IPS DF 6.9 (cell line): ENCODE measurements at regions not wholly inside any gene's neighbourhood (a gene's known extent, or its start where the extent isn't known, plus 50 kb on each side); places are given as distances from the start of the nearest gene placed in this dataset.
"Not testable (repeated sequence)": the region's sequence is repeated elsewhere in the genome, so short reads cannot be mapped to it uniquely, and the experiment has no call there.

Source experiments
- DNase-seq: peaks from one replicate; pipeline ENCODE4 v3.0.0-alpha.2; 2013; ENCODE audit warnings: low read depth, low spot score
- H3K27ac ChIP-seq: one replicate; pipeline ENCODE4 v1.5.1; 2013; ENCODE audit warnings: low read length, control low read depth
- H3K27me3 ChIP-seq: 2 replicates; pipeline ENCODE4 v1.6.1; 2013; ENCODE audit warnings: mild to moderate bottlenecking, low read length; ENCODE audit not compliant: control insufficient read depth, insufficient read depth
- H3K36me3 ChIP-seq: 2 replicates; pipeline ENCODE4 v1.6.1; 2013; ENCODE audit warnings: low read length; ENCODE audit not compliant: control insufficient read depth, insufficient read depth
- H3K4me1 ChIP-seq: 2 replicates; pipeline ENCODE4 v1.6.1; 2013; ENCODE audit warnings: low read length; ENCODE audit not compliant: control insufficient read depth, insufficient read depth
- H3K4me3 ChIP-seq: 2 replicates; pipeline ENCODE4 v1.5.1; 2013; ENCODE audit warnings: mild to moderate bottlenecking, low read length
- H3K9me3 ChIP-seq: 2 replicates; pipeline ENCODE4 v1.6.1; 2013; ENCODE audit warnings: low read length, inconsistent platforms; ENCODE audit not compliant: control insufficient read depth, insufficient read depth
- WGBS: extraction: QIAGEN DNeasy Blood & Tissue Kit; methylation state at CpG from one replicate; pipeline ENCODE4 v1.1.7; 2013; ENCODE audit warnings: mixed read lengths, missing lambda C conversion rate; ENCODE audit not compliant: insufficient read length, insufficient coverage; 5-methylcytosine and 5-hydroxymethylcytosine counted together

DNA sequence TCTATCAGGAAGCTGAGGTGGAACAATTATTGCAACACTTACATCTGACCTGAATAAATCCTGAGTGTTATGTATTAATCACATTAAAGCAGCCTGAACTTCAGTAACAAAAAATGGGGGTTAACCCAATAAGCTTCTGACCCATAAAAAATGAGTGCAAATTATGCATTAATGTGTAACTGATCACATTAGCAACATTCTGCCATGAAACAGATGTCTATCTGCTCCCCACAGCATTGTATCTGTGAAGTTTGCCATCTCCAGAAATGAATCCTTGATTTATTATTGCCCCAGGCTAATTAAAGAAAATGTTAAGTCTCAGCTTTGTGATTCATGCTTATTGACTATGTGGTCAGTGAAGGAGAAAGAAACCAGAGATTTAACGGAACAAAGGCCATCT, 304.9 kb downstream of the PCDH20 start:
- DNase-seq = no peak
- no peaks in the 10 kb centered on the region for H3K27me3 ChIP-seq
- WGBS = no CpG with 5 or more reads among the region's 1 CpG

DNA sequence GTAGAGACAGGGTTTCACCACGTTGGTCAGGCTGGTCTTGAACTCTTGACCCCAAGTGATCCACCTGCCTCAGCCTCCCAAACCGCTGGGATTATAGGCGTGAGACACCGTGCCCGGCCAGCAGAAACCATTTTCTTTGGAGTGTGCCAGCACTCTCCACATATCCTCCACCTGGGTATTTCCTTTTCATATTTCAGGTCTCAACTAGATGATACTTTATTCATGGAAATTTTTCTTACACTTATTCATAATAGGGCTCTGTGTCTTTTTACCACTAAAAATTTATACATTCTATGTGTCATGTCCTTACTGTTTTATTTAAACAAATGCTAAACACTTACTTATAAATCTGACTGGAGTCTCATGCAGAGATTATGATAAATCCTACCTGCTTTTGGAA, 305.9 kb downstream of the PCDH20 start:
- no peaks in the 10 kb centered on the region for H3K36me3 ChIP-seq

More for the DNA sequence above, 304.9 kb downstream of the PCDH20 start:
- no peak overlapping the region for H3K4me3 ChIP-seq
- no peaks in the 10 kb centered on the region for H3K9me3 ChIP-seq
- H3K27ac ChIP-seq = no peak overlapping the region
- no peaks in the 10 kb centered on the region for H3K36me3 ChIP-seq
- no peaks in the 10 kb centered on the region for H3K4me1 ChIP-seq

DNA sequence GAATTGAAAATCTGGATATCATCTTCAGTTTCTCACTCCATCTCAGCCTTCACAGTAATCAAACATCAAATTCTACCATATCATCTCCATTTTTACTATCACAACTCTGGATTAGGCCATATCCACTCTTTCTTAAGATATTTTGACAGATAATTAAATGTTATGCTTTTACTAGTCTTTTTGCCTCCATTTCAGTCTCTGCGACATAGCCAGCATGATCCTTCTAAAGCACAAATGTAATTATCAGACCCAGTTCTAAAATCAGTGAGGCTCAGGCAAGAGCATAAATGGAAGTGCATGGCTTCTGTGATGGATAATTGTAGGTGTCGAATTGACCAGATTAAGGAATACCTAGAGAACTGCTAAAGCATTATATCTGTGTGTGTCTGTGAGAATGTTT, 307.7 kb downstream of the PCDH20 start:
- H3K36me3 ChIP-seq = no peaks in the 10 kb centered on the region
- H3K4me3 ChIP-seq = no peak overlapping the region
- no peaks in the 10 kb centered on the region for H3K27me3 ChIP-seq
- no peak overlapping the region for H3K27ac ChIP-seq
- WGBS = no CpG with 5 or more reads among the region's 2 CpGs
- no peak for DNase-seq
- H3K9me3 ChIP-seq = no peaks in the 10 kb centered on the region
- H3K4me1 ChIP-seq = no peaks in the 10 kb centered on the region

More for the DNA sequence above, 305.9 kb downstream of the PCDH20 start:
- WGBS = no CpG with 5 or more reads among the region's 5 CpGs
- H3K4me1 ChIP-seq = no peaks in the 10 kb centered on the region
- no peaks in the 10 kb centered on the region for H3K9me3 ChIP-seq
- H3K4me3 ChIP-seq = no peak overlapping the region
- no peak overlapping the region for H3K27ac ChIP-seq
- H3K27me3 ChIP-seq = no peaks in the 10 kb centered on the region
- DNase-seq = no peak

DNA sequence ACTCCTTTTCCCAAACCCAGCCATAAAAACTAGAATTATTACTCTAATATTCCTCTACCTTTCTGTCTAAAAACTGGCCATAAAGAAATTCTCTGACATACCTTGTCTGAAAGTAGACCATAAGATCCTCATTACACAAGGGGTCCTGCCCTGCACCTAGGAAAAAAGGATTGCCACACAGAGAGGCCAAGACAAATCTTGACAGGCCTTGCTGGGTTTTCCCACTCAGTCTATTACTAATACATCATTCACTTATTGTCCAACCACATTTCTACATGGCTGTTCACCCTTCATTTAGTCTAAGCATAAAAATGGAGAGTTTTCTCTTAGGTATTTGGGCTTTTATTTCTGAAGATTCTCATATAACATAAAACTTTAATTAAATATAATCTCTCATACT, 319.8 kb downstream of the PCDH20 start:
- Histone ChIP-seq H3K9me3 (no peaks in the 10 kb centered on the region), H3K27me3 (no peaks in the 10 kb centered on the region), H3K4me1 (no peaks in the 10 kb centered on the region; the same call in 1 of the 2 replicates), H3K27ac (no peak overlapping the region), H3K4me3 (no peak overlapping the region), H3K36me3 (no peaks in the 10 kb centered on the region)
- no peak for DNase-seq

DNA sequence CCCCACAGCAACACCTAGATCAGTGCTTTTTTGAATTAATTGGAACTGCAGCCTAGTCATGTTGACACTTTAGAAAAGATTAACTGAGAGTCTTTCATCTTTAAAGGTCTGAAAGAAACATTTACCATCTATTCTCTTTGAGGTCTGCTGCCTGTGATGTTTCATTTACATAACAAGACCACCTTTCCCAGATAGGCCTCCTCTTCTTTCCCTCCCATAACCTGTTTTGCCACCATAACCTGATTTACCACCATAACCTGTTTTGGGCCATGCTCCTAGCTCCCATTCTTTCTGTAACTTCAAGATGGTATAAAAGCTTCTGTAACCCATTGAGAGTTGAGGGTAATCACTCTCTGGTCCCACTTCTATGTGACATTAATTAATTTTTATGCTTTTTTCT, 320.8 kb downstream of the PCDH20 start:
- no peaks in the 10 kb centered on the region for H3K9me3 ChIP-seq
- no peaks in the 10 kb centered on the region; the same call in 1 of the 2 replicates for H3K4me1 ChIP-seq
- no peak overlapping the region for H3K4me3 ChIP-seq
- no peak overlapping the region for H3K27ac ChIP-seq
- H3K36me3 ChIP-seq = no peaks in the 10 kb centered on the region
- H3K27me3 ChIP-seq = no peaks in the 10 kb centered on the region
- DNase-seq = no peak

DNA sequence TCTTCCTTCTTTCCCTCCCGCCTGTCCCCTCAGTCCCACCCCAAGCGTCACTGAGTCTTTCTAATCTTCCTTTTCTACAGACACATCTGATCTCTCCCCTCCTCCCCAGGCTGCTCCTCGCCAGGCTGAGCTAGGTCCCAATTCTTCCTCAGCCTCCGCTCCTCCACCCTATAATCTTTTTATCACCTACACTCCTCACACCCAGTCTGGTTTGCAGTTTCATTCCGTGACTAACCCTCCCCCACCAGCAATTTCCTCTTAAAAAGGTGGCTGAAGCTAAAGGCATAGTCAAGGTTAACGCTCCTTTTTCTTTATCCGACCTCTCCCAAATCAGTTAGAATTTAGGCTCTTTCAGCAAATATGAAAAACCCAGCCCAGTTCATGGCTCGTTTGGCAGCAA, 325.8 kb downstream of the PCDH20 start:
- no CpG with 5 or more reads among the region's 8 CpGs for WGBS
- H3K36me3 ChIP-seq, H3K27ac ChIP-seq, H3K4me1 ChIP-seq, H3K9me3 ChIP-seq, H3K4me3 ChIP-seq, DNase-seq, H3K27me3 ChIP-seq: not testable (repeated sequence)

DNA sequence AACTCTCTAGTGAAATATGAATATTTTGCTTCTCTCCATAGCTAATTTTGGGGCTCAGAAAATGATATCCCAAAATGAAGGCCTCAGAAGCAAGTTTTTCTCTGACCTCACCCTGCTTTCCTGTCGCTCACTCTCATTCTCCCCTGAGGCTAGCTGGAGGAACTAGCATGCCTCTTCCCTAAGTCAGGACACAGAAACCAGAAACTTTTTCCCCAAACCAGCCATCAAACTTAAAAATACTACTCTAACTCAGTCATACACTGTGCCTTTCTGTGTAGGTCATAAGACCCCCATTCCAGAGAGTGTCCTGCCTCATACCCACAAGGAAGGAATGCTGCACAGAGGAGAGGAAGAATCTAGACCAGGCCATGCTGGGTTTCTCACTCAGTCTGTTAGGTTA, 329.6 kb downstream of the PCDH20 start:
- no CpG with 5 or more reads among the region's 1 CpG for WGBS
- Histone ChIP-seq H3K27me3 (no peaks in the 10 kb centered on the region), H3K9me3 (no peaks in the 10 kb centered on the region), H3K36me3 (no peaks in the 10 kb centered on the region), H3K27ac (no peak overlapping the region), H3K4me3 (no peak overlapping the region), H3K4me1 (no peaks in the 10 kb centered on the region)
- no peak for DNase-seq

DNA sequence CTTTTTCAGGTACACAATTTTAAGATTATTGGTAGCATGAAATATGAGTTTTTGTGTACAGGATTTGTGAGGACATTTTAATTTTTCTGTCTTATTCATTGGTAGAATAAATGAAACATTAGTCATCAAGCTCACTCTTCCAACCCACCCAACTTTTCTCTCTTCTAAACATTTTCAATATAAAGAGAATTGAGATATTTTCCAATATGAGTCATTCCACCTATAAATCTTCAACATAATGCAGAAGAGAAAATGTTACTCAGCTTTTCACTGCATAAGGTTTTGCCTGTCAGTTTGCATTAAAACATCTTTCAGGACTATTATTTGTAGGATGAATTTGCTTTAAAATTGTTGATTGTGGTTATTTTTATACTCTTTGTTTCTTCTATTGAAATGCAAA, 330.7 kb downstream of the PCDH20 start:
- no peaks in the 10 kb centered on the region for H3K36me3 ChIP-seq
- H3K9me3 ChIP-seq = no peaks in the 10 kb centered on the region
- H3K27me3 ChIP-seq = no peaks in the 10 kb centered on the region
- no peak overlapping the region for H3K27ac ChIP-seq
- no peaks in the 10 kb centered on the region for H3K4me1 ChIP-seq
- no peak for DNase-seq
- no peak overlapping the region for H3K4me3 ChIP-seq

DNA sequence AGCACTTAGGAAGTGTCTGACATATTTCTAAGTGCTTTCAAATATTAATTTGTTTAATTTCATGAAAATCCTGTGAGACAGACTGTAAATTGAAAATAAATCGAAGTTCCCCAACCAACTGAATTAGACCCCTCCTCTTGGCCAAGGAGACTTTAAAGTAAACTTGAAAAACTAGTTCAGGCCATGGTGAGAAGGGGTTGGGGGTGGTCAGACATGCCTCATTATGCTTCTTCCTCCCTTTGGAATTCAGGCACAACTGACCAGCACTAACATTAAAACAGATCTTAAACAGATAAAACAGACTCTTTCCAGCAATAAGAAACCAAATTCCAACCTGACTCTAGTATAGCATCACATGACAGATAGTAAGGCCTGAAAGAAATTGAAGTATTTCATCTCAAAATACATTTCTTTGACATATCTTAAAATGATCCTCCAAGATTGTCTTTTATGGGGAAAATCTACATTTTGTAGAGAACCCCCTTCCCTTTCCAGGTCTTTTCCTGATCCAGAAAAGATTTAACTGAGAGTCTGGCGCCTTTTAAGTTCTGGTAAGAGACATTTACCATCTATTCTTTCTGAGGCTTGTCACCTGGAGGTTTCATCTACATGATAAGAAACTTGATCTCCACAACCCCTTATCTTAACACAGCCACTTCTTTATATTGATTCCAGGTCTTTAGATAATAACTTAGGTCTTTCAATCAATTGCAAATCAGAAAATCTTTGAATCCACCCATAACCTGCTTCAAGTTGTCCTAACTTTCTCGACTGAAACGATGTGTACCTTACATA, 336.5 kb downstream of the PCDH20 start:
- H3K4me1 ChIP-seq = no peaks in the 10 kb centered on the region
- H3K27ac ChIP-seq = no peak overlapping the region
- no peaks in the 10 kb centered on the region for H3K9me3 ChIP-seq
- DNase-seq = no peak
- WGBS = no CpG with 5 or more reads among the region's 4 CpGs
- H3K36me3 ChIP-seq = no peaks in the 10 kb centered on the region; the same call in 1 of the 2 replicates
- no peaks in the 10 kb centered on the region for H3K27me3 ChIP-seq
- no peak overlapping the region for H3K4me3 ChIP-seq

DNA sequence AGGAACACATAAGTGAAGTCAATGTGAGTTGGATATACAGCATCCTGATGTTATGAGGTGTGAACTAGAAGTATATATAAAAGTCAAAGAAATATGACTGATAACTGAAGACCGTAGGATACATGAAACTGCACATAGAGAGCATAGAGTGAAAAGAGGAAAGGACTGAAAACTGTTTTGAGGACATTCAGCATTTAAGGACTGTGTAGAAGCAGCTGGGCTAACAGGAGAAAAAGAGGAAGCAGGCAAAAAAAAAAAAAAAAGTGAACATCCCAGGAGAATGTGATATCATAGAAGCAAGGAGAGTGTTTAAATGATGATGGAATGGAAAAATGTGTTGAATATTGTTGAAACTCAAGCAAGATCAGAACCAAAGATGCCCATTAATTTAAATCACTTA, 363.5 kb downstream of the PCDH20 start:
- no peak for DNase-seq
- no peaks in the 10 kb centered on the region for H3K9me3 ChIP-seq
- no peak overlapping the region for H3K27ac ChIP-seq
- no CpG with 5 or more reads among the region's 1 CpG for WGBS
- H3K4me3 ChIP-seq = no peak overlapping the region
- no peaks in the 10 kb centered on the region for H3K27me3 ChIP-seq
- no peaks in the 10 kb centered on the region for H3K4me1 ChIP-seq
- no peaks in the 10 kb centered on the region for H3K36me3 ChIP-seq

DNA sequence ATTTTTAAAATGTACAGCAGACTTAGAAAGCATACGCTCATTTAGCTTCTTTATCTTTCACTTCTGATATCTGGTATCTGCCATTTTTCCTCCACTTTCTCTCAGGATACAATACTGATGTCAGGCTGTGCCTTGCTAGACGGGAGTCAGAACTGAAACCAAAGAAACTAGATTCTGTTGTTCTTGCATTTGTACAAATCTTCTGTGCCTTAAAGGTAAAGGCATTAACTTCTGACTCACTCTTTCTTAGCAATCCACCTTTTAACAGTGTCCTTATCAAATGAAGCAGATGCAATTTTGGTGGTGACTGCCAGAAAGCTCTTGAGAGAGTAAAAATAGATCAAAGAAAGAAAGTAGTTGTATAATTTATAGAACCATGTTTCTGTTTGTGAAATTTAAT, 370.4 kb downstream of the PCDH20 start:
- no peak overlapping the region for H3K4me3 ChIP-seq
- WGBS = no CpG with 5 or more reads among the region's 2 CpGs
- H3K4me1 ChIP-seq = no peaks in the 10 kb centered on the region
- H3K9me3 ChIP-seq = no peaks in the 10 kb centered on the region
- no peak for DNase-seq
- no peaks in the 10 kb centered on the region for H3K27me3 ChIP-seq
- no peaks in the 10 kb centered on the region for H3K36me3 ChIP-seq
- no peak overlapping the region for H3K27ac ChIP-seq
